A549 (cell line): ENCODE measurements at regions not wholly inside any gene's neighbourhood (a gene's known extent, or its start where the extent isn't known, plus 50 kb on each side); places are given as distances from the start of the nearest gene placed in this dataset.

Experiments used
- BHLHE40 ChIP-seq: IDR thresholded peaks from 2 replicates; pipeline ENCODE4 v1.6.1; 2012; ENCODE audit warnings: low read depth, low read length, inconsistent platforms
- HOXB5 ChIP-seq: fragments of 250-450 bp; sonication (Bioruptor Pico); IDR thresholded peaks from 2 replicates; pipeline ENCODE4 v1.5.0; 2020; ENCODE audit warnings: mild to moderate bottlenecking, moderate library complexity
- KDM1A ChIP-seq: fragments of 200-600 bp; sonication (generic); IDR thresholded peaks from 2 replicates; pipeline ENCODE4 v1.6.1; 2016; ENCODE audit warnings: low read depth, mild to moderate bottlenecking
- POLR2A ChIP-seq: IDR thresholded peaks from 2 replicates; pipeline ENCODE4 v1.6.1; 2012; ENCODE audit warnings: mild to moderate bottlenecking, low read length
- SMC3 ChIP-seq: fragments of >200 bp; sonication (Bioruptor Twin); formaldehyde crosslinking; IDR thresholded peaks from 3 replicates; pipeline ENCODE4 v1.6.1; 2018; ENCODE audit warnings: inconsistent platforms
- TF ChIP-seq, protein P1 (sequence below): fragments of >200 bp; sonication (Bioruptor Twin); formaldehyde crosslinking; IDR thresholded peaks from 3 replicates; pipeline ENCODE4 v1.5.1; 2016
- TF ChIP-seq, protein P2 (sequence below): IDR thresholded peaks from 2 replicates; pipeline ENCODE4 v1.6.1; 2012
- TF ChIP-seq, protein P3 (sequence below): fragments of 200-600 bp; sonication (generic); IDR thresholded peaks from 2 replicates; pipeline ENCODE4 v1.6.1; 2016; ENCODE audit warnings: antibody characterized with exemption, mild to moderate bottlenecking, moderate library complexity

DNA sequence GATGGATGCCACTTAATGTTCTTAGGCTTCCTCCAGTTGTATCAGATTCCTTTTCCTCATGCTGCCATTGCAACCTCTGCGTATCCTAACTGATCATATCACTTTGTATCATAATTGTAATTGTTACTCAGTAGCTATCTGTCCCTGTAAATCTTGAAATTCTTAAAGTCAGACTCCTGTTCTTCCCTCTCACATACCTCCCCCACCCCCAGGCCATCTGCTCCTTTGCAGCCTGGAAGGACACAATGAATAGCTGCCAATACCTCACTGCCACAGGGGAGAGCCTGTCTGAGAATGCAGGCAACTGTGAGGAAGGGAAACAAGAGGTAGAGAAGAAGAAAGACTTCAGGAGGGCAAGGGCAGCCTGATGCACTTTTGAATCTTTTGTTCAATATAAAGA is 228.5 kb downstream of the ENC1 start:
- TF ChIP-seq HOXB5 (CRISPR knock-in tag) (no peak), BHLHE40 (no peak), POLR2A (no peak), KDM1A (no peak), SMC3 (no peak)
- TF ChIP-seq, protein P1, sequence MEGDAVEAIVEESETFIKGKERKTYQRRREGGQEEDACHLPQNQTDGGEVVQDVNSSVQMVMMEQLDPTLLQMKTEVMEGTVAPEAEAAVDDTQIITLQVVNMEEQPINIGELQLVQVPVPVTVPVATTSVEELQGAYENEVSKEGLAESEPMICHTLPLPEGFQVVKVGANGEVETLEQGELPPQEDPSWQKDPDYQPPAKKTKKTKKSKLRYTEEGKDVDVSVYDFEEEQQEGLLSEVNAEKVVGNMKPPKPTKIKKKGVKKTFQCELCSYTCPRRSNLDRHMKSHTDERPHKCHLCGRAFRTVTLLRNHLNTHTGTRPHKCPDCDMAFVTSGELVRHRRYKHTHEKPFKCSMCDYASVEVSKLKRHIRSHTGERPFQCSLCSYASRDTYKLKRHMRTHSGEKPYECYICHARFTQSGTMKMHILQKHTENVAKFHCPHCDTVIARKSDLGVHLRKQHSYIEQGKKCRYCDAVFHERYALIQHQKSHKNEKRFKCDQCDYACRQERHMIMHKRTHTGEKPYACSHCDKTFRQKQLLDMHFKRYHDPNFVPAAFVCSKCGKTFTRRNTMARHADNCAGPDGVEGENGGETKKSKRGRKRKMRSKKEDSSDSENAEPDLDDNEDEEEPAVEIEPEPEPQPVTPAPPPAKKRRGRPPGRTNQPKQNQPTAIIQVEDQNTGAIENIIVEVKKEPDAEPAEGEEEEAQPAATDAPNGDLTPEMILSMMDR, result no peak
- TF ChIP-seq, protein P2, sequence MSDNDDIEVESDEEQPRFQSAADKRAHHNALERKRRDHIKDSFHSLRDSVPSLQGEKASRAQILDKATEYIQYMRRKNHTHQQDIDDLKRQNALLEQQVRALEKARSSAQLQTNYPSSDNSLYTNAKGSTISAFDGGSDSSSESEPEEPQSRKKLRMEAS, result no peak
- TF ChIP-seq, protein P3, sequence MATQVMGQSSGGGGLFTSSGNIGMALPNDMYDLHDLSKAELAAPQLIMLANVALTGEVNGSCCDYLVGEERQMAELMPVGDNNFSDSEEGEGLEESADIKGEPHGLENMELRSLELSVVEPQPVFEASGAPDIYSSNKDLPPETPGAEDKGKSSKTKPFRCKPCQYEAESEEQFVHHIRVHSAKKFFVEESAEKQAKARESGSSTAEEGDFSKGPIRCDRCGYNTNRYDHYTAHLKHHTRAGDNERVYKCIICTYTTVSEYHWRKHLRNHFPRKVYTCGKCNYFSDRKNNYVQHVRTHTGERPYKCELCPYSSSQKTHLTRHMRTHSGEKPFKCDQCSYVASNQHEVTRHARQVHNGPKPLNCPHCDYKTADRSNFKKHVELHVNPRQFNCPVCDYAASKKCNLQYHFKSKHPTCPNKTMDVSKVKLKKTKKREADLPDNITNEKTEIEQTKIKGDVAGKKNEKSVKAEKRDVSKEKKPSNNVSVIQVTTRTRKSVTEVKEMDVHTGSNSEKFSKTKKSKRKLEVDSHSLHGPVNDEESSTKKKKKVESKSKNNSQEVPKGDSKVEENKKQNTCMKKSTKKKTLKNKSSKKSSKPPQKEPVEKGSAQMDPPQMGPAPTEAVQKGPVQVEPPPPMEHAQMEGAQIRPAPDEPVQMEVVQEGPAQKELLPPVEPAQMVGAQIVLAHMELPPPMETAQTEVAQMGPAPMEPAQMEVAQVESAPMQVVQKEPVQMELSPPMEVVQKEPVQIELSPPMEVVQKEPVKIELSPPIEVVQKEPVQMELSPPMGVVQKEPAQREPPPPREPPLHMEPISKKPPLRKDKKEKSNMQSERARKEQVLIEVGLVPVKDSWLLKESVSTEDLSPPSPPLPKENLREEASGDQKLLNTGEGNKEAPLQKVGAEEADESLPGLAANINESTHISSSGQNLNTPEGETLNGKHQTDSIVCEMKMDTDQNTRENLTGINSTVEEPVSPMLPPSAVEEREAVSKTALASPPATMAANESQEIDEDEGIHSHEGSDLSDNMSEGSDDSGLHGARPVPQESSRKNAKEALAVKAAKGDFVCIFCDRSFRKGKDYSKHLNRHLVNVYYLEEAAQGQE, result no peak
